ENCODE measurements at regions not wholly inside any gene's neighbourhood (a gene's known extent, or its start where the extent isn't known, plus 50 kb on each side); places are given as distances from the start of the nearest gene placed in this dataset.

- Histone ChIP-seq H3K4me3 (no peak overlapping the region), H3K4me1 (no peaks in the 10 kb centered on the region)
- WGBS = 82% methylated on average over 3 of the region's 3 CpGs
Observed at GRCh38 chr6:95410168-95410567, 167.2 kb upstream of the MANEA start.

GRCh38 chr6:95413789-95414188, 163.5 kb upstream of the MANEA start:
- Histone ChIP-seq H3K27ac (no peak overlapping the region), H3K4me3 (no peak overlapping the region), H3K9me3 (no peaks in the 10 kb centered on the region), H3K36me3 (no peaks in the 10 kb centered on the region), H3K4me1 (no peaks in the 10 kb centered on the region), H3K27me3 (no peaks in the 10 kb centered on the region)
- WGBS = 64% methylated on average over 2 of the region's 2 CpGs
- DNase-seq (ENCODE audit: low spot score in 2 of 2) = no peak
- TF ChIP-seq POLR2AphosphoS5 (IDR thresholded peaks at IDR 0.05) (no peak), EP300 (IDR thresholded peaks at IDR 0.05) (no peak), POLR2A (IDR thresholded peaks at IDR 0.05) (no peak), CTCF (IDR thresholded peaks at IDR 0.05) (no peak)

More at GRCh38 chr6:95410168-95410567, 167.2 kb upstream of the MANEA start:
- TF ChIP-seq POLR2A (IDR thresholded peaks at IDR 0.05) (no peak), EP300 (IDR thresholded peaks at IDR 0.05) (no peak), CTCF (IDR thresholded peaks at IDR 0.05) (no peak), POLR2AphosphoS5 (IDR thresholded peaks at IDR 0.05) (no peak)
- no peak for DNase-seq (ENCODE audit: low spot score in 2 of 2)
- Histone ChIP-seq H3K36me3 (no peaks in the 10 kb centered on the region), H3K27me3 (no peaks in the 10 kb centered on the region), H3K27ac (no peak overlapping the region), H3K9me3 (no peaks in the 10 kb centered on the region)

GRCh38 chr6:95417856-95418255, 159.5 kb upstream of the MANEA start:
- Histone ChIP-seq H3K4me3 (no peak overlapping the region), H3K27me3 (no peaks in the 10 kb centered on the region), H3K9me3 (peaks cover 6% of the 10 kb centered on the region), H3K4me1 (no peaks in the 10 kb centered on the region), H3K27ac (no peak overlapping the region), H3K36me3 (no peaks in the 10 kb centered on the region)
- 0% methylated on average over 1 of the region's 1 CpG for WGBS
- DNase-seq (ENCODE audit: low spot score in 2 of 2) = no peak
- TF ChIP-seq POLR2A (IDR thresholded peaks at IDR 0.05) (no peak), CTCF (IDR thresholded peaks at IDR 0.05) (no peak), EP300 (IDR thresholded peaks at IDR 0.05) (no peak), POLR2AphosphoS5 (IDR thresholded peaks at IDR 0.05) (no peak)

GRCh38 chr6:95420792-95421191, 156.5 kb upstream of the MANEA start:
- Histone ChIP-seq H3K9me3 (peaks cover 6% of the 10 kb centered on the region), H3K27ac (no peak overlapping the region), H3K4me1 (no peaks in the 10 kb centered on the region), H3K36me3 (no peaks in the 10 kb centered on the region), H3K4me3 (no peak overlapping the region), H3K27me3 (no peaks in the 10 kb centered on the region)
- TF ChIP-seq CTCF (IDR thresholded peaks at IDR 0.05) (no peak), EP300 (IDR thresholded peaks at IDR 0.05) (no peak), POLR2AphosphoS5 (IDR thresholded peaks at IDR 0.05) (no peak), POLR2A (IDR thresholded peaks at IDR 0.05) (no peak)
- no peak for DNase-seq (ENCODE audit: low spot score in 2 of 2)

- Histone ChIP-seq H3K4me1 (no peaks in the 10 kb centered on the region), H3K27me3 (no peaks in the 10 kb centered on the region), H3K4me3 (no peak overlapping the region), H3K27ac (no peak overlapping the region), H3K9me3 (peaks cover 6% of the 10 kb centered on the region), H3K36me3 (no peaks in the 10 kb centered on the region)
- DNase-seq (ENCODE audit: low spot score in 2 of 2) = no peak
- WGBS = 66% methylated on average over 1 of the region's 1 CpG
- no peak for TF ChIP-seq POLR2A (IDR thresholded peaks at IDR 0.05)
- TF ChIP-seq CTCF (IDR thresholded peaks at IDR 0.05) = no peak
- TF ChIP-seq POLR2AphosphoS5 (IDR thresholded peaks at IDR 0.05) = no peak
- no peak for TF ChIP-seq EP300 (IDR thresholded peaks at IDR 0.05)
Observed at GRCh38 chr6:95423331-95423730, 154.0 kb upstream of the MANEA start.

Data from suprapubic skin (tissue), 4 donors.